GM23338 (cell line): ENCODE measurements at regions not wholly inside any gene's neighbourhood (a gene's known extent, or its start where the extent isn't known, plus 50 kb on each side); places are given as distances from the start of the nearest gene placed in this dataset.

Experiments
- ATAC-seq: fragments of 200-7000 bp; cut with Tn5 transposase; 3 replicates; pipeline ENCODE4 v1.9.1; 2020
- DNase-seq: peaks from one replicate; pipeline ENCODE4 v3.0.0-alpha.2; 2015; ENCODE audit warnings: low spot score
- H2AFZ ChIP-seq: fragments of 200-600 bp; sonication (generic); 2 replicates; pipeline ENCODE4 v1.8.0; 2016; ENCODE audit warnings: antibody characterized with exemption, mild to moderate bottlenecking, moderate library complexity
- H3F3A ChIP-seq: fragments of 200-600 bp; sonication (generic); replicated peaks from 2 replicates; pipeline ENCODE4 v1.8.0; 2017; ENCODE audit warnings: antibody characterized with exemption, mixed run types, low read depth
- H3K27ac ChIP-seq: fragments of 200-600 bp; sonication (generic); 2 replicates; pipeline ENCODE4 v1.6.1; 2016; ENCODE audit warnings: low read depth
- H3K27me3 ChIP-seq: fragments of 200-600 bp; sonication (generic); 2 replicates; pipeline ENCODE4 v1.8.0; 2016; ENCODE audit warnings: mild to moderate bottlenecking, mixed run types, moderate library complexity; ENCODE audit not compliant: insufficient read depth
- H3K36me3 ChIP-seq: fragments of 200-600 bp; sonication (generic); 2 replicates; pipeline ENCODE4 v1.8.0; 2016; ENCODE audit warnings: mild to moderate bottlenecking; ENCODE audit not compliant: insufficient read depth
- H3K4me1 ChIP-seq: fragments of 200-600 bp; sonication (generic); 2 replicates; pipeline ENCODE4 v1.8.0; 2016; ENCODE audit warnings: mild to moderate bottlenecking, moderate library complexity; ENCODE audit not compliant: insufficient read depth
- H3K4me2 ChIP-seq: fragments of 200-600 bp; sonication (generic); 2 replicates; pipeline ENCODE4 v1.7.1; 2017; ENCODE audit warnings: mixed run types
- H3K4me3 ChIP-seq: fragments of 200-600 bp; sonication (generic); 2 replicates; pipeline ENCODE4 v1.6.1; 2016; ENCODE audit warnings: mixed run types
- H3K79me2 ChIP-seq: fragments of 200-600 bp; sonication (generic); replicated peaks from 2 replicates; pipeline ENCODE4 v1.8.0; 2017; ENCODE audit warnings: mild to moderate bottlenecking; ENCODE audit not compliant: insufficient read depth
- H3K9me2 ChIP-seq: fragments of 200-600 bp; sonication (generic); 2 replicates; pipeline ENCODE4 v1.8.0; 2017; ENCODE audit not compliant: insufficient read depth
- H4K20me1 ChIP-seq: fragments of 200-600 bp; sonication (generic); replicated peaks from 2 replicates; pipeline ENCODE4 v1.8.0; 2017; ENCODE audit warnings: mild to moderate bottlenecking; ENCODE audit not compliant: insufficient read depth
- H3K27ac Mint-ChIP-seq: 2 replicates; pipeline ENCODE4 v1.8.0; 2020; ENCODE audit warnings: inconsistent platforms, mild to moderate bottlenecking, moderate library complexity, mixed read lengths
- H3K27me3 Mint-ChIP-seq: 3 replicates; pipeline ENCODE4 v1.8.0; 2022; ENCODE audit warnings: low read depth, mild to moderate bottlenecking, moderate library complexity, mixed read lengths, inconsistent platforms; ENCODE audit not compliant: insufficient read depth, poor library complexity
- H3K36me3 Mint-ChIP-seq: 3 replicates; pipeline ENCODE4 v1.8.0; 2021; ENCODE audit warnings: low read depth, mild to moderate bottlenecking, inconsistent platforms, moderate library complexity, mixed read lengths
- H3K4me1 Mint-ChIP-seq: 3 replicates; pipeline ENCODE4 v1.8.0; 2020; ENCODE audit warnings: mild to moderate bottlenecking, inconsistent platforms, mixed read lengths
- H3K4me3 Mint-ChIP-seq: 3 replicates; pipeline ENCODE4 v1.8.0; 2021; ENCODE audit warnings: moderate library complexity, mild to moderate bottlenecking, inconsistent platforms, mixed read lengths
- H3K9me3 Mint-ChIP-seq: 3 replicates; pipeline ENCODE4 v1.8.0; 2020; ENCODE audit warnings: moderate library complexity, mild to moderate bottlenecking, inconsistent platforms, mixed read lengths
- CREB1 ChIP-seq: fragments of 250-450 bp; sonication (Bioruptor Pico); IDR thresholded peaks from 2 replicates; pipeline ENCODE4 v1.5.0; 2020; ENCODE audit warnings: low read depth, mild to moderate bottlenecking, moderate library complexity
- EZH2 ChIP-seq: fragments of 200-600 bp; sonication (generic); IDR thresholded peaks from one replicate; pipeline ENCODE4 v1.8.0; 2017; ENCODE audit warnings: antibody characterized with exemption, mild to moderate bottlenecking, low read depth; ENCODE audit not compliant: unreplicated experiment
- EZH2phosphoT487 ChIP-seq: fragments of 200-600 bp; sonication (generic); IDR thresholded peaks from one replicate; pipeline ENCODE4 v1.8.1; 2018; ENCODE audit warnings: antibody characterized with exemption; ENCODE audit not compliant: unreplicated experiment
- NANOG ChIP-seq: IDR thresholded peaks from 2 replicates; pipeline ENCODE4 v1.6.1; 2016; ENCODE audit warnings: antibody characterized with exemption, borderline replicate concordance
- STAT1 ChIP-seq: IDR thresholded peaks from one replicate; pipeline ENCODE4 v1.6.1; 2016; ENCODE audit warnings: antibody characterized with exemption; ENCODE audit not compliant: unreplicated experiment
- ZNF114 ChIP-seq: fragments of 250-450 bp; sonication (Bioruptor Pico); IDR thresholded peaks from 2 replicates; pipeline ENCODE4 v1.5.0; 2020; ENCODE audit warnings: mild to moderate bottlenecking, moderate library complexity
- ZNF331 ChIP-seq: fragments of 250-450 bp; sonication (Bioruptor Pico); IDR thresholded peaks from 2 replicates; pipeline ENCODE4 v1.5.0; 2020; ENCODE audit warnings: low read depth, mild to moderate bottlenecking, moderate library complexity
- ZNF462 ChIP-seq: fragments of 250-450 bp; sonication (Bioruptor Pico); IDR thresholded peaks from 2 replicates; pipeline ENCODE4 v1.5.0; 2020; ENCODE audit warnings: mild to moderate bottlenecking, moderate library complexity
- TF ChIP-seq, protein P1 (sequence below): IDR thresholded peaks from 2 replicates; pipeline ENCODE4 v1.6.1; 2016; ENCODE audit warnings: antibody characterized with exemption

DNA sequence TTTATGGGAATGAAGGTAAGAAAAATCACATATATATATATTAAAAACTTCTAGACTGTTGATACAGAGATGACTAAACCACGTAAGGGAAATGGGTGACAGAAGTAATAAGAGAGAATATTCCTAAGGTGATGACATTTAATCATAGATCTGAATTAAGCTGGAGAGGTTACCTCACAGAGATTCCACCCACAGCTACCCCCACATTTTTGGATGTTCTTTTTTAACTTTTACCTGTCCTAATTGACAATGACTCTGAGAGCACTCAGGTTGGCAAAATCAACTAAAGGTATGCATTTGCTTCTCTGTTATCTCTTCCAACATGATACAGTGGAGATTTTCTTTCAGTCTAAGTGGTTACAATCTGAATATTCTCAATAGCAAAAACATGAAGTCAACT, 1280.6 kb downstream of the CDH11 start:
- Histone ChIP-seq H3K4me2 (no peak overlapping the region), H3K27ac (no peak overlapping the region), H3F3A (no peaks in the 10 kb centered on the region), H3K9me2 (peaks cover 4% of the 10 kb centered on the region; the same call in 1 of the 2 replicates), H2AFZ (no peak overlapping the region), H3K4me3 (no peak overlapping the region), H3K27me3 (no peaks in the 10 kb centered on the region), H3K4me1 (no peaks in the 10 kb centered on the region), H4K20me1 (no peaks in the 10 kb centered on the region), H3K79me2 (no peaks in the 10 kb centered on the region), H3K36me3 (peaks cover 4% of the 10 kb centered on the region)
- ATAC-seq: no peak
- H3K9me3 Mint-ChIP-seq: peaks cover 33% of the 10 kb centered on the region
- TF ChIP-seq ZNF114 (CRISPR knock-in tag) (no peak), NANOG (no peak), EZH2phosphoT487 (no peak), EZH2 (no peak), CREB1 (no peak), STAT1 (no peak), ZNF331 (no peak), ZNF462 (CRISPR knock-in tag) (no peak)
- TF ChIP-seq, protein P1, sequence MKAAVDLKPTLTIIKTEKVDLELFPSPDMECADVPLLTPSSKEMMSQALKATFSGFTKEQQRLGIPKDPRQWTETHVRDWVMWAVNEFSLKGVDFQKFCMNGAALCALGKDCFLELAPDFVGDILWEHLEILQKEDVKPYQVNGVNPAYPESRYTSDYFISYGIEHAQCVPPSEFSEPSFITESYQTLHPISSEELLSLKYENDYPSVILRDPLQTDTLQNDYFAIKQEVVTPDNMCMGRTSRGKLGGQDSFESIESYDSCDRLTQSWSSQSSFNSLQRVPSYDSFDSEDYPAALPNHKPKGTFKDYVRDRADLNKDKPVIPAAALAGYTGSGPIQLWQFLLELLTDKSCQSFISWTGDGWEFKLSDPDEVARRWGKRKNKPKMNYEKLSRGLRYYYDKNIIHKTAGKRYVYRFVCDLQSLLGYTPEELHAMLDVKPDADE: no peak
- no peaks in the 10 kb centered on the region for H3K4me1 Mint-ChIP-seq
- peaks cover 13% of the 10 kb centered on the region; the same call in 2 of the 3 replicates for H3K36me3 Mint-ChIP-seq
- no peak overlapping the region for H3K27ac Mint-ChIP-seq
- DNase-seq: no peak
- H3K4me3 Mint-ChIP-seq: no peak overlapping the region
- H3K27me3 Mint-ChIP-seq: no peaks in the 10 kb centered on the region
